Hepatocyte (in vitro differentiated cells): ENCODE measurements at regions not wholly inside any gene's neighbourhood (a gene's known extent, or its start where the extent isn't known, plus 50 kb on each side); places are given as distances from the start of the nearest gene placed in this dataset.

Source experiments
- EZH2 ChIP-seq: fragments of 200-600 bp; sonication (generic); IDR thresholded peaks from 2 replicates; pipeline ENCODE4 v1.6.1; 2016; ENCODE audit warnings: antibody characterized with exemption, mild to moderate bottlenecking, borderline replicate concordance
- EZH2phosphoT487 ChIP-seq: fragments of 200-600 bp; sonication (generic); IDR thresholded peaks from one replicate; pipeline ENCODE4 v1.6.1; 2018; ENCODE audit warnings: antibody characterized with exemption, mild to moderate bottlenecking, low read depth, moderate library complexity; ENCODE audit not compliant: unreplicated experiment, severe bottlenecking
- TF ChIP-seq, protein P1 (sequence below): fragments of 200-600 bp; sonication (generic); IDR thresholded peaks from 2 replicates; pipeline ENCODE4 v1.5.1; 2016; ENCODE audit warnings: antibody characterized with exemption, mild to moderate bottlenecking; ENCODE audit not compliant: poor library complexity

DNA sequence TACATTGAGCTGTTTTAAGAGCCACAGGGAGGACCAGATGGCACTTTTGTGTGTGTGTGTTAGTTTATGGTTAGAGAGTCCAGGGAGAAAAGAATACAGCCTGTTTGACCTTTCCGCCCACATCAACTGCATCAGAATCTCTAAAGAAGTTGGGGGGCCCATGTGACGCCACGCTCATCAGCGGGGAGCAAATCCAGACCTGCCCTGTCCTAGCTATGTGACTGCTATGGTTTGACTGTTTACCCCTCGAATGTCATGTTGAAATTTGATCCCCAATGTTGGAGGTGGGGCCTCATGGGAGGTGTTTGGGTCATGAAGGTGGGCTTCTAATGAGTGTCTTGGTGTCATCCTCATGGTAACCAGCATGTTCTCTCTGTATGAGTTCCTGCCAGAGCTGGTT lies 128.0 kb downstream of the ADRA2A start:
- TF ChIP-seq, protein P1, sequence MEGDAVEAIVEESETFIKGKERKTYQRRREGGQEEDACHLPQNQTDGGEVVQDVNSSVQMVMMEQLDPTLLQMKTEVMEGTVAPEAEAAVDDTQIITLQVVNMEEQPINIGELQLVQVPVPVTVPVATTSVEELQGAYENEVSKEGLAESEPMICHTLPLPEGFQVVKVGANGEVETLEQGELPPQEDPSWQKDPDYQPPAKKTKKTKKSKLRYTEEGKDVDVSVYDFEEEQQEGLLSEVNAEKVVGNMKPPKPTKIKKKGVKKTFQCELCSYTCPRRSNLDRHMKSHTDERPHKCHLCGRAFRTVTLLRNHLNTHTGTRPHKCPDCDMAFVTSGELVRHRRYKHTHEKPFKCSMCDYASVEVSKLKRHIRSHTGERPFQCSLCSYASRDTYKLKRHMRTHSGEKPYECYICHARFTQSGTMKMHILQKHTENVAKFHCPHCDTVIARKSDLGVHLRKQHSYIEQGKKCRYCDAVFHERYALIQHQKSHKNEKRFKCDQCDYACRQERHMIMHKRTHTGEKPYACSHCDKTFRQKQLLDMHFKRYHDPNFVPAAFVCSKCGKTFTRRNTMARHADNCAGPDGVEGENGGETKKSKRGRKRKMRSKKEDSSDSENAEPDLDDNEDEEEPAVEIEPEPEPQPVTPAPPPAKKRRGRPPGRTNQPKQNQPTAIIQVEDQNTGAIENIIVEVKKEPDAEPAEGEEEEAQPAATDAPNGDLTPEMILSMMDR: no peak
- TF ChIP-seq EZH2phosphoT487: no peak
- no peak for TF ChIP-seq EZH2
